GM12892 (cell line): ENCODE measurements at regions not wholly inside any gene's neighbourhood (a gene's known extent, or its start where the extent isn't known, plus 50 kb on each side); places are given as distances from the start of the nearest gene placed in this dataset.

Experiments used
- POLR2A ChIP-seq: IDR thresholded peaks from 2 replicates; pipeline ENCODE4 v1.6.1; 2011; ENCODE audit warnings: low read depth, low read length, control low read depth
- POLR2AphosphoS5 ChIP-seq: IDR thresholded peaks from 2 replicates; pipeline ENCODE4 v1.6.1; 2011; ENCODE audit warnings: low read depth, low read length, control low read depth
- TAF1 ChIP-seq: IDR thresholded peaks from 2 replicates; pipeline ENCODE4 v1.6.1; 2011; ENCODE audit warnings: low read depth, mild to moderate bottlenecking, control low read depth, low read length, borderline replicate concordance

GRCh38 chr3:6631376-6631775, 229.5 kb upstream of the GRM7 start:
- TF ChIP-seq TAF1 (no peak), POLR2AphosphoS5 (no peak), POLR2A (no peak)
